HPDE6-E6E7 (cell line): ENCODE measurements at regions not wholly inside any gene's neighbourhood (a gene's known extent, or its start where the extent isn't known, plus 50 kb on each side); places are given as distances from the start of the nearest gene placed in this dataset.

Source experiments
- DNase-seq: peaks from one replicate; pipeline ENCODE4 v3.0.0; 2011; ENCODE audit warnings: missing footprints; ENCODE audit errors: extremely low spot score

DNA sequence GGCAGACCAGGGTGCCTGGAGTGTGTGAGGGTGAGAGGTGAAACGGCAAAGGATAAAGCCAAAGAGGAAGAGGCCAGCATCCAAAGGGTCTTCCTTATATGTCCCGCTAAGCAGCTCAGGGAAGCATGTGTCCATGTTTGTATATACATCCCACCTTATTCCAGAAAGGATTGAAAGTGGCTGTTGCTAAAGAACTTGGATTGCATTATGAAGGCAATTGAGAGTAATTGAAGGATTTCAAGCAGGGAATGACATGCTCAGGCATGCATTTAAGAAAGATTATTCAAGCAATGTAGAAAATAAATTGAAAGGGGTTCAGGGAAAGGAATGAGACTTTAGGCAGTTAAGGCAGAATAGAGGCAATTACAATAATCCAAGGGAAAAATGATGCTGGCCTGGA is 237.6 kb upstream of the SOX9 start:
- DNase-seq = no peak

GRCh38 chr17:71883845-71884244 is 237.0 kb upstream of the SOX9 start:
- no peak for DNase-seq

- DNase-seq = no peak
Measured at GRCh38 chr17:71885662-71886061, 235.2 kb upstream of the SOX9 start.

- peak; percentile 29 for DNase-seq
Measured at GRCh38 chr17:71899317-71899716, 221.5 kb upstream of the SOX9 start.

DNA sequence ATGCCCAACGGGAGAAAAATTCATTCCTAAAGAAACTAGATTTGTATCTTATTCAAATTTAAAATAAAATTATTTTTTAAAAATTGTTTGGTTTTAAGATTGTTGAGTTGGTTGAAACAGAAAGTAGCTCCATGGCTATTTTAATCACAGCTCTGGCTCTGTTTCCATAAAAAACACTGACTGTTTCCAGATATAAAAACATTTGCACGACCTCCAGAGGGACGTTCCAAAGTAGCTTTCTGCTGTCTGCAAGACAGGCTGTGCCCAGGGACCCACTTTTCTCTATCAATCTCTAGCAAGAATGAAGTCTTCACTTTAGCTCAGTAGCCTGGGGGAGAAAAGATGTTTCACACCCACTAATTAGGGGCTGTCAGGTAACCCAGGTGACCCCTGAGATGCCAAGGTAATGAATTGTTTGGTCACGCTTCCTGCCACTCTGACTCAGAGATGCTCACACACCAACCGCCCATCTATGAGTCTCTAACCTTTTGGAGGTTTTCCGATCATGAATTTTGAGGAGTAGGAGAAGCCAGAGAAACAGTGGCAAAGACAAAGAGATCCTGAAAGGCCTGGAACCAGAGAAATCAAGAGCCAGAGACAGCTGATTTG is 220.1 kb upstream of the SOX9 start:
- DNase-seq = peak; percentile 69

DNA sequence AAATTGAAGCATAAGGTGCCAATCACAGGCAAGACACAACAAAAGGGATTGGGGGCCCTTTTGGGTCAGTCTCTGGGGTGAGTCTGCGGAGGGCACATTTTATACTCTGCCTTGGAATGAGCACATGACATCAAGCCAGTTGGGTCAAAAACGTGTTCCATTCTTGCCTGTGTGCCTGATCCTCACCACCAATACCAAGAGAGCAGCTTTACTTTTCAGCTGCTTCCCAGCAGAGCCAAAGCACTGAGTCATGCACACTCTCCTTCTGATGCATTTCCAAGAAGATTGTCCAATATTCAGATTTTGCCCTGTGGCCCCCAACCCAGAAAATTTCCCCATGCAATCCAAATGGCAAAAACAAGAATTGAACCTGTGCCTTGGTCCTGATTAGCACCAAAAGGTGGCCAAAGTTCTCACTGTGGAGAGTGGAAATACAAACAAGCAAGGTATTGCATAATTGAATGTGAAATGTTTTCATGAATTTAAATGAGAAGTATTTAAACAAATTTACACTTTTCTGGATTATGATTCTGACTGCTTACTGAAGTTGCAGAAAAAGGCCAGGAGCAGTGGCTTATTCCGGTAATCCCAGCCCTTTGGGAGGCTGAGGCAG is 217.8 kb upstream of the SOX9 start:
- DNase-seq = no peak

GRCh38 chr17:71905376-71906031 is 215.3 kb upstream of the SOX9 start:
- DNase-seq = no peak

- no peak for DNase-seq
Measured at GRCh38 chr17:71909155-71909554, 211.7 kb upstream of the SOX9 start.

- DNase-seq = no peak
Measured at GRCh38 chr17:71910002-71910401, 210.8 kb upstream of the SOX9 start.

DNA sequence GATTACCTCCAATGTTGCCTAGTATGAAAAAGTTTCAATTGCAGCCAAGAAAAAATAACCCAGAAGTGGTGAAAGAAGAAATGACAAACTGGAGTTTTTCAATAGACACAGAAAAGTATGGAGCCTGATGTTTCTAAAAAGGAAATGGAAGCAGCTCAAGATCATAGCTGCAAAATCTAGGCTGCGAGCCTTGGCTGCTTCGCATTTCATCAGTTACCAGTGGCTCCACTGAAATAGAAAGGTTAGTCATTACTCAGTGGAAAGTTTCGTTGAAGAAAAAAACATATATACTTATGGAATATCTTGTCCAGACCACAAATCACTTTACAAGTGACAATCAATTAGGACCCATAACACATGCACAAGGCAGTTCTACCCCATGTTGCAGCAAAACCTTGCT is 206.8 kb upstream of the SOX9 start:
- DNase-seq = no peak

DNA sequence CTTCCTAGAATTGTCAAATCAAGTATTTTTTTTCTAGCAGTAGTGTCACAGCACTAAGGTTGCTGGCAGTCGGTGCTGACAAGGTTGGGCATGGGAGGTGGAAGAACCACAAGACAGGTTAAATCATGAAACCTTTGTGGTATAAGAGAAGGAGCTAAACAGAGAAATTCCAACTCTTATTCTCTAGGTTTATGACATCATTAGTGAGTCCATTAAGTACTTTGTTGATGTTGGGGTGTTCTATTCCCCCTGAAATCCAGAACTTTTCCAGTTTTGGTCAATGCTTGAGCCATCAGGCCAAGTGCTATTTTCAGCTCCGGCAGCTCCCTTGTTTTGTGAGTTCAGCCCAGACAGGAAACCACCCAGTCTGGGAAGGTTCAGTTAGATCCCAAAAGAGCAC is 206.0 kb upstream of the SOX9 start:
- DNase-seq = no peak

- DNase-seq = no peak
Measured at GRCh38 chr17:71917715-71918114, 203.1 kb upstream of the SOX9 start.

DNA sequence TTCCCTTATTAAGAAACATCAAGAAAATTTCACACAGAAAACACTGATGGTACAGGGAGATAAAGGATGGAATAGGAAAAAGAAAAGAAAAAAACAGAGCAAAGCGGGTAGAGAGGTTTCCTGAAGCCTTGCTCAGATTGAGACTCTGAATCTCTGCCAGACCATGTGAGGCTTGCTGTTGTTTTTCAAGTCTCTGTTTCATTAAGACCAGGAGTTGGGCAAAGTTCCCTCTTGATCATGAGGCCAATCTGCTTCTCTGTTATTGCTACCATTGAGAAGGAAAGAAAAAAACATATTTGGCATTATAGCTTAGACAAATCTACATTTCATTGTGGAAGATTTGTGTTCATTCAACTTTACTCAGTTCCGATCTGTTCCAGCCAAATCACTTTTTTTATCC is 201.6 kb upstream of the SOX9 start:
- no peak for DNase-seq

- DNase-seq = no peak
Measured at GRCh38 chr17:71919896-71920295, 200.9 kb upstream of the SOX9 start.

DNA sequence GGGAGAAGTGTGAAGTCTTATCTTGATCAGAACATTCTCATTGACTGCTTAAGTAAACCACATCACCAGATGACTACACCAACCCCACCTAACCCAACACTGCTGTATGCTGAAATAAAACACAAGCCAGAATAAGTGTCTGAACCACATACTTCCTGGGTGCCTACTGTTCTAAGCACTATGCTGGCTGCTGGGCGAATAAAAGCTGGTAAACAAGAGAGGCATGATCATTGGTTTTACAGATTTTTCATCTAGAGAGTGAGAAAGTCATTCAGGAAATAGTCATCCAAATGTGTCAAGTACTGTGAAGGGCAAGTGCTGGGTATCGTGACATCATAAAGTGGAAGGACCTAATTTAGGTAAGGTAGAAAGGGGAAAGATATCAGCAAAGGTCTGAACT is 199.0 kb upstream of the SOX9 start:
- DNase-seq = no peak

DNA sequence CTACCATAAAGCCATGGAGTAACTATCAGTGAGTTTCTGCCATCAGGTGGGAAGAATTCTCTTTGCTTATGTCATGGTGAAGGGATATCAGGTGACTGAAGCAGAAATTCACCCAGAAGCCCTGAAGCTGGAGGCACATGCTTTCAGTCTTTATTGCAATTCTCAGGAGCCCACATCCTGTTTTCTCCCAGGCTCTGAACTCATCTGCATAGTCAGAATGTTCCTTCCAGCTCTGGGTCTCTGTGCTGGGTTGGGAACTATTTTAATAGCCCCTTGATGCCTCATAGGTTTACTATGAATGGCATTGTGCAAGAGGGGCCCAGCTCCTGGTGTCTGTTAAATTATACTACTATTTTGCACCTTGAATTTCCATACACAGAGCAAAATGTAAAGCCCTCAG is 198.4 kb upstream of the SOX9 start:
- no peak for DNase-seq

DNA sequence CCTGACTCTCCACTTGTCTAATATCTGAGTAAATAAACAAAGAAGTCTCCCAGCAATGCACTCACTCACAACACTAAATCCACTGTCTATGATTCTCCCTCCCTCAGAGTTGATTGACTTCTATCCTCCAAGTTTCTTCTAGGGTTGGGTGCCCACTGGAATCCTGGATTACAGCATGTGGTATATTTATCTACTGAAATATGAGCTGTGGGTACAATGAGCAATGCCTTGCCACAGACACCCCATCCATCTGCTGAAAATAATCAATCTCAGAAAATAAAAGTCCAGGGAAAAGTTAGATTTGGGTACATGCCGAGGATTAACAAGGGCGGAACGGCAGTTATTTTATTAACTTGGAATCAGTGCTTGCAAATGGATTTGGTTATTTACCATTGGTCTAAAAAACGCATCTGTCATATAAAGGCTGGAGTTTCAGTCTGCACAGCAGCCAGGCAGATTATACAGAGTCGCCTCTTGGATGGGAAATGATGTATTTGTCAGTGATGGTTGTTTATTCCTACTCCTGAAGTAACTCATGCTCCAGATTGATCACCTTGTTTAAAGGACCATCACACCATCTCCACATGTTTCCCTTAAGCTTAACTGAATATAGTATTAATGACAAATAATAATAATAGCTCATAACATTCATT is 193.9 kb upstream of the SOX9 start:
- no peak for DNase-seq

GRCh38 chr17:71933306-71933705 is 187.5 kb upstream of the SOX9 start:
- no peak for DNase-seq

- peak; percentile 40 for DNase-seq
Measured at GRCh38 chr17:71934520-71934919, 186.3 kb upstream of the SOX9 start.

GRCh38 chr17:71935341-71935740 is 185.5 kb upstream of the SOX9 start:
- no peak for DNase-seq

DNA sequence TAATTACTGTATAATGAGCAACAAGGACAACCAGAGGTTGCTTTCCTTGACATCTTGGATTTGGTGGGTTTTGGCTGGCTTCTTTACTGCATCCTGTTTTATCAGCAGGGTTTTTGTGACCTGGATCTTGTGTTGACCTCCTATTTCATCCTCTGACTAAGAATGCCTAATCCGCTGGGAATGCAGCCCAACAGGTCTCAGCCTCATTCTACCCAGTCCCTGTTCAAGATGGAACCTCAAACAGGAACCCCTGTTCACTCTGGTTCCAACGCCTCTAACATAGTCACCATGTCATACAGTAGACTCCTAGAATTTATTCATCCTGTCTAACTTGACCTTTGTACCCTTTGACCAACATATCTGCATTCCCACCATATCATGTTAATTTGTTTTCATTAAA is 183.8 kb upstream of the SOX9 start:
- peak; percentile 23 for DNase-seq

- DNase-seq = no peak
Measured at GRCh38 chr17:71937914-71938313, 182.9 kb upstream of the SOX9 start.
